ENCODE measurements at regions not wholly inside any gene's neighbourhood (a gene's known extent, or its start where the extent isn't known, plus 50 kb on each side); places are given as distances from the start of the nearest gene placed in this dataset.
"Not testable (repeated sequence)": the region's sequence is repeated elsewhere in the genome, so short reads cannot be mapped to it uniquely, and the experiment has no call there.

- TF ChIP-seq MXI1 (IDR thresholded peaks at IDR 0.05; ENCODE audit: low read depth, low read length); GABPA (IDR thresholded peaks at IDR 0.05; ENCODE audit: low read depth); CTCF (IDR thresholded peaks at IDR 0.05); USF2 (IDR thresholded peaks at IDR 0.05; ENCODE audit: borderline replicate concordance, low read depth, low read length); GATA2 (CRISPR knock-in tag; IDR thresholded peaks at IDR 0.05); RXRA (IDR thresholded peaks at IDR 0.05; ENCODE audit: borderline replicate concordance, low read depth); CHD2 (IDR thresholded peaks at IDR 0.05; ENCODE audit: low read length, partially characterized antibody); SIN3A (IDR thresholded peaks at IDR 0.05; ENCODE audit: borderline replicate concordance, low read depth, low read length); POLR2AphosphoS5 (IDR thresholded peaks at IDR 0.05; ENCODE audit: low read depth, low read length); MAX (IDR thresholded peaks at IDR 0.05; ENCODE audit: low read depth); RFX5 (IDR thresholded peaks at IDR 0.05; ENCODE audit: low read length); NRF1 (IDR thresholded peaks at IDR 0.05; ENCODE audit: low read depth, low read length): not testable (repeated sequence)
Measured at GRCh38 chr15:99791881-99792807, 58.9 kb upstream of the LYSMD4 start.
